HL-60 (cell line): ENCODE measurements at regions not wholly inside any gene's neighbourhood (a gene's known extent, or its start where the extent isn't known, plus 50 kb on each side); places are given as distances from the start of the nearest gene placed in this dataset.

Experiments used
- POLR2AphosphoS5 ChIP-seq: IDR thresholded peaks from 2 replicates; pipeline ENCODE4 v1.6.1; 2012; ENCODE audit warnings: low read depth
- TF ChIP-seq, protein P1 (sequence below): IDR thresholded peaks from one replicate; pipeline ENCODE4 v1.5.1; 2011; ENCODE audit warnings: low read length, control low read depth, inconsistent platforms; ENCODE audit not compliant: insufficient read depth

DNA sequence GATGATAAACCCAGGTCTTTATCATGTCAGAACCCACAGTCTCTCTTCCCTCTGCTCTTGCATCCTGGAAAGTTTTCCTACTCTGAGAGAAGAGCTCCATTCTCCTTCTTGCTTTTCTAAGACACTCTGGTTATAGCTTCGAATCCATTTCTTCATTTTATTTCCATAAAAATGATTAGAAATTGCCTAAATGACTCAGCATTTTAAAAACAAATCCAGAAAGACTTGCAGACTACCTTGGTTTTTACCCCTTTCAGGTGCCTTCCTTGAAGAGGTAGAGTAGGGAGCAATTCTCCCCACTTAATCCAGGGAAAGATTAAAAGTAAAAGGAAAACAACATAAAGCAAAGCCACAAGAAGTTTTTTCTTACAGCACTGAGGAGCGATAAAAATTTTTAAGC lies 1256.0 kb downstream of the ROBO1 start:
- TF ChIP-seq, protein P1, sequence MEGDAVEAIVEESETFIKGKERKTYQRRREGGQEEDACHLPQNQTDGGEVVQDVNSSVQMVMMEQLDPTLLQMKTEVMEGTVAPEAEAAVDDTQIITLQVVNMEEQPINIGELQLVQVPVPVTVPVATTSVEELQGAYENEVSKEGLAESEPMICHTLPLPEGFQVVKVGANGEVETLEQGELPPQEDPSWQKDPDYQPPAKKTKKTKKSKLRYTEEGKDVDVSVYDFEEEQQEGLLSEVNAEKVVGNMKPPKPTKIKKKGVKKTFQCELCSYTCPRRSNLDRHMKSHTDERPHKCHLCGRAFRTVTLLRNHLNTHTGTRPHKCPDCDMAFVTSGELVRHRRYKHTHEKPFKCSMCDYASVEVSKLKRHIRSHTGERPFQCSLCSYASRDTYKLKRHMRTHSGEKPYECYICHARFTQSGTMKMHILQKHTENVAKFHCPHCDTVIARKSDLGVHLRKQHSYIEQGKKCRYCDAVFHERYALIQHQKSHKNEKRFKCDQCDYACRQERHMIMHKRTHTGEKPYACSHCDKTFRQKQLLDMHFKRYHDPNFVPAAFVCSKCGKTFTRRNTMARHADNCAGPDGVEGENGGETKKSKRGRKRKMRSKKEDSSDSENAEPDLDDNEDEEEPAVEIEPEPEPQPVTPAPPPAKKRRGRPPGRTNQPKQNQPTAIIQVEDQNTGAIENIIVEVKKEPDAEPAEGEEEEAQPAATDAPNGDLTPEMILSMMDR: no peak
- TF ChIP-seq POLR2AphosphoS5: no peak
